ENCODE measurements at regions not wholly inside any gene's neighbourhood (a gene's known extent, or its start where the extent isn't known, plus 50 kb on each side); places are given as distances from the start of the nearest gene placed in this dataset.

DNA sequence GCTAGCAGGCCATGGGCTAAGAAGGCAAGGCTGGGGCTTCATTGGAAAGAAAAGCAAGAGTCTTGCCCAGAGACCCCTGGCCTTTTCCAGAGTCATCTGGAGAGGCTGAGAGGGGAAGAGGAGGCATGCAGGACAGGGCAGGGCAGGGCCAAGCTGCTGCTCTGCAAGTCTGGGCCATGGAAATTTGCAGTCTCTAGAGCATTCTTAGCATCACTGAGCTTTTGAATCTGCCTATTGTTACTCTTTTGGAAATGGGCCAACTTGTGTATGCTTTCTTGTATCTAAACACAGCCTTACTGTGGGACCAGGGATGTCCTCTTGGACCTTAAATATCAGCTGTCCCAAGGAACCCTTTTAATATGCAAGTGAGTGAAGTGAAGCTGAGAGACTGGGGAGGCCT, 560.5 kb downstream of the MID1IP1 start:
- Histone ChIP-seq H3K4me3 (ENCODE audit: insufficient read depth, low read depth, low read length) (no peak overlapping the region), H3K27me3 (ENCODE audit: control insufficient read depth, insufficient read depth, low read length) (no peaks in the 10 kb centered on the region), H3K36me3 (replicated peaks; ENCODE audit: control insufficient read depth, insufficient read depth, low read length) (no peaks in the 10 kb centered on the region)
- DNase-seq = no peak

DNA sequence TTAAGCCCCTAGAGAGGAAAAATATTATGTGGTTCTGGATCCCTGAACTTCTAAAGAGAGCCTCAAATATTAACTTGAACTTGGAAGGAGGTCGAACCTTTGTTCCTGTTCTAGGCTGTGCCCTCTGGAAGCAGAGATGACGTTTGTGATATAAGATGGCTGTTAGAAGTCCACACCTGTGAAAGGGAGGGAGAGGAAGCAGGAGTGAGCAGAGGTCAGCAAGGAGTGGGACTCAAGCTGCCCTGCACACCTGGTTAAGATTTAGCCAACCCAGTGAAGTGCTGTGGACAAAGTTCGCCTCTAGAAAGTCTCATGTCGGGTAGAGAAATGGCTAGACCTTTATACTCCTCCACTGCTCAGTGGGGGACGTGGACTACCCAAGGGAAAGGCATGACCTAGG, 566.2 kb downstream of the MID1IP1 start:
- no peaks in the 10 kb centered on the region for H3K36me3 ChIP-seq (replicated peaks; ENCODE audit: control insufficient read depth, insufficient read depth, low read length)
- no peak for DNase-seq
- H3K4me3 ChIP-seq (ENCODE audit: insufficient read depth, low read depth, low read length) = no peak overlapping the region
- no peaks in the 10 kb centered on the region for H3K27me3 ChIP-seq (ENCODE audit: control insufficient read depth, insufficient read depth, low read length)

DNA sequence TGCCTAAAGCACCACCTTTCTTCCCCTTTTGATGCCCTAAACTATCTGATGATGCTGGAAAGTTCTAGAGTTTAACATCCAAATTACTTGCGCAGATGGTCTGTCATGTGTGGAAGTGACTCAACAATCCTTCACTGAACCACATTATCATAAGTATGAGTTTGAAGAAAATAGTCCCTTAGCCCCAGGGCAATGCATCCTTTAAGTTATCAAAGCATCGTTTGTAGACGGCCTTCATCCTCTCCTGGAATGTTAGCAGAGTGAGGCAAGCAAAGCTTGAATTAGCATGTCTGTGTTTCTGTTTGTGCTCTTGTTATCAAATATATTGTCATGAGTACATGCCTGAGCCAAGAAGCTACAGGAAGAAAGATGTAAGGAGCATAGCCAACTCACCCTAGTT, 570.9 kb downstream of the MID1IP1 start:
- no peak overlapping the region for H3K4me3 ChIP-seq (ENCODE audit: insufficient read depth, low read depth, low read length)
- DNase-seq = no peak
- H3K27me3 ChIP-seq (ENCODE audit: control insufficient read depth, insufficient read depth, low read length) = no peaks in the 10 kb centered on the region
- H3K36me3 ChIP-seq (replicated peaks; ENCODE audit: control insufficient read depth, insufficient read depth, low read length) = no peaks in the 10 kb centered on the region

DNA sequence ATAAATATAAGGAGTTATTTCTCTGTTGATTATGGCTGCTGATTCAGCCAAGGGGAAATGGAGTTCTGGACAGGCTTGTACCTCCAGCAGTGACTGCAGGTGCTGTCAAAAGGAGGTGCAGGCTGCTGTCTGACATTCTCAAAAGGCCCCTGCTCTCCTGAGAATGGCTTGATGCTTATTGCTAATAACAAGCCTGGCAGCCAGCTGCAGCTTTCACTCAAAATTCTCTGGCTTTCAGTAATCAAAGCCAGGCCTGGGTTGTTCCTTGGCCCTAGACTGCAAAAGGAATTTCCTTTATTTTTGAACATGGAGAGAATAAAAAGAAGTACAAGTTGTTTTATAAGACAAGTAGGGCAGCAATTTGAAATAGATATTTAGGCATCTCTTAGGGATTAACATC, 575.9 kb downstream of the MID1IP1 start:
- no peaks in the 10 kb centered on the region for H3K36me3 ChIP-seq (replicated peaks; ENCODE audit: control insufficient read depth, insufficient read depth, low read length)
- H3K27me3 ChIP-seq (ENCODE audit: control insufficient read depth, insufficient read depth, low read length) = no peaks in the 10 kb centered on the region
- DNase-seq = no peak
- H3K4me3 ChIP-seq (ENCODE audit: insufficient read depth, low read depth, low read length) = no peak overlapping the region

DNA sequence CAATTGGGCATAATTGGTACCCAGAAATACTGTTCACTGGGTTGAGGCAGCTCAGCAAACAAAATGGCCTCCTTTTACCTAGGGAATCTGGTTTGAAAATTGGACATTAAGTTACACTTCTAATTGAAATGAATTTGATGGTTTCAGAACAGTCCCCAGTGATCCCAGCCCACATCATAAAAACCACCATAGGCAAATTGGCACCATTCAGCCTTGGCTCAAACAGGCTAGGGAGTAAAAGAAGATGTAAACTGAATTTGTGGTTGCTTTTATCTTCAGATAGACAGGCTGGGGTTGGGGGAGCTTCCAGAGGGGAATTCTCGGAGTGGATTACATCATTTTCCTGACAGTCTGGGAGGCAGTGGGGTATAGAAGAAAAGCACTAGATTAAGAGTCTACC, 576.5 kb downstream of the MID1IP1 start:
- H3K4me3 ChIP-seq (ENCODE audit: insufficient read depth, low read depth, low read length) = no peak overlapping the region
- no peaks in the 10 kb centered on the region for H3K36me3 ChIP-seq (replicated peaks; ENCODE audit: control insufficient read depth, insufficient read depth, low read length)
- H3K27me3 ChIP-seq (ENCODE audit: control insufficient read depth, insufficient read depth, low read length) = no peaks in the 10 kb centered on the region
- DNase-seq = no peak

GRCh38 chrX:39381422-39381821, 580.2 kb downstream of the MID1IP1 start:
- no peak overlapping the region for H3K4me3 ChIP-seq (ENCODE audit: insufficient read depth, low read depth, low read length)
- no peaks in the 10 kb centered on the region for H3K36me3 ChIP-seq (replicated peaks; ENCODE audit: control insufficient read depth, insufficient read depth, low read length)
- no peak for DNase-seq
- H3K27me3 ChIP-seq (ENCODE audit: control insufficient read depth, insufficient read depth, low read length) = no peaks in the 10 kb centered on the region

DNA sequence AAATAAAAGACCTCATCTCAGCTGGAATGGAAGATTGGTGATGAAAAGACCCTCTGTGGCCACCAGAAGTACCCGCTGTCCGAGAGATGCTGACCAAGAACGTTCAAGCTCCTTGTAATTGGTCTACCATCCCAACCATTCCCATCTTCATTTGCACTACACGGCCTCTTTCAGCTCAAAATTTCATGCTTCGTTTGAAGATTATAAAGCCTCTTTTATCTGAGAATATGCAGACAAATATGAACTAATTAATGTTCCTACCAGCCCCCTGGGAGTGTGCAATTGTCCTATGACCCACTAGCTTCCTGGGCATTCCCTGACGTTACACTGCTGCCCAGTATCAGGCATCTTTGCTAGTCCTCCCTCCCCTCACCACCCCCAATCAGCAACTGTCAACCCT, 583.7 kb downstream of the MID1IP1 start:
- Histone ChIP-seq H3K4me3 (ENCODE audit: insufficient read depth, low read depth, low read length) (no peak overlapping the region), H3K36me3 (replicated peaks; ENCODE audit: control insufficient read depth, insufficient read depth, low read length) (no peaks in the 10 kb centered on the region), H3K27me3 (ENCODE audit: control insufficient read depth, insufficient read depth, low read length) (no peaks in the 10 kb centered on the region)
- no peak for DNase-seq

GRCh38 chrX:39388730-39389129, 587.5 kb downstream of the MID1IP1 start:
- DNase-seq = no peak
- Histone ChIP-seq H3K4me3 (ENCODE audit: insufficient read depth, low read depth, low read length) (no peak overlapping the region), H3K36me3 (replicated peaks; ENCODE audit: control insufficient read depth, insufficient read depth, low read length) (no peaks in the 10 kb centered on the region), H3K27me3 (ENCODE audit: control insufficient read depth, insufficient read depth, low read length) (no peaks in the 10 kb centered on the region)

DNA sequence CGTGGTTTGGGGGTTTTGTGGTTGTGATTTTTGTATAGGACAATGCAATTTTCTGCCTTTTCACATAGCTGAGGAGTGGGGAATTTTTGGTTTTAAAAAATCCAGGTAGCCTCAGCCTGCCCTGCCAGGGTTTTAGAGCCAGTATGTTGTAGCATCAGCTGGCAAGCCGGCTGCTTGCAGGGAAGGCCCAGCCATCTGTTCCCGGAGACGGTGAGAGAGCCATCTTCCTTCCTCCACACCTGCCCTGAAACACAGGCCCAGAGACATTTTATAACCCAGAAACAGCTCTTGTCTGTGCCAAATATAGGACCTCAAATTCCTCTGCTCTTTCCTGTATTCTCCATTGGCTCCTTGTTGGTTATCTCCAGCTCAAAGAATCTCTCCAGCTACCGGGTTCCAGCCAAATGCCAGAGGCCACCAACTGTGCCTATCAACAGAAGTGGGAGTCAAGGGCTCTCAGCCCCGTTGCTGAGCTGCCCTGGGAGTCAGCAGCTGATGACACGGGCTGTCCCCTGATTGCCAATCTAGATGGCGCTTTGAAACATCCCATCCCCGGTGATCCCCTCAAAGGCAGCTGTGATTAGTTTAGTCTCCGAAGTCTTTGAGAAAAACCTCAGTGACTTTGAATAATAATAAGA, 595.2 kb downstream of the MID1IP1 start:
- Histone ChIP-seq H3K4me3 (ENCODE audit: insufficient read depth, low read depth, low read length) (no peak overlapping the region), H3K36me3 (replicated peaks; ENCODE audit: control insufficient read depth, insufficient read depth, low read length) (no peaks in the 10 kb centered on the region), H3K27me3 (ENCODE audit: control insufficient read depth, insufficient read depth, low read length) (no peaks in the 10 kb centered on the region)
- DNase-seq = peak; percentile 28

- Histone ChIP-seq H3K4me3 (ENCODE audit: insufficient read depth, low read depth, low read length) (no peak overlapping the region), H3K27me3 (ENCODE audit: control insufficient read depth, insufficient read depth, low read length) (no peaks in the 10 kb centered on the region), H3K36me3 (replicated peaks; ENCODE audit: control insufficient read depth, insufficient read depth, low read length) (no peaks in the 10 kb centered on the region)
- DNase-seq = peak; percentile 19
Observed at GRCh38 chrX:39397561-39398199, 596.4 kb downstream of the MID1IP1 start.

DNA sequence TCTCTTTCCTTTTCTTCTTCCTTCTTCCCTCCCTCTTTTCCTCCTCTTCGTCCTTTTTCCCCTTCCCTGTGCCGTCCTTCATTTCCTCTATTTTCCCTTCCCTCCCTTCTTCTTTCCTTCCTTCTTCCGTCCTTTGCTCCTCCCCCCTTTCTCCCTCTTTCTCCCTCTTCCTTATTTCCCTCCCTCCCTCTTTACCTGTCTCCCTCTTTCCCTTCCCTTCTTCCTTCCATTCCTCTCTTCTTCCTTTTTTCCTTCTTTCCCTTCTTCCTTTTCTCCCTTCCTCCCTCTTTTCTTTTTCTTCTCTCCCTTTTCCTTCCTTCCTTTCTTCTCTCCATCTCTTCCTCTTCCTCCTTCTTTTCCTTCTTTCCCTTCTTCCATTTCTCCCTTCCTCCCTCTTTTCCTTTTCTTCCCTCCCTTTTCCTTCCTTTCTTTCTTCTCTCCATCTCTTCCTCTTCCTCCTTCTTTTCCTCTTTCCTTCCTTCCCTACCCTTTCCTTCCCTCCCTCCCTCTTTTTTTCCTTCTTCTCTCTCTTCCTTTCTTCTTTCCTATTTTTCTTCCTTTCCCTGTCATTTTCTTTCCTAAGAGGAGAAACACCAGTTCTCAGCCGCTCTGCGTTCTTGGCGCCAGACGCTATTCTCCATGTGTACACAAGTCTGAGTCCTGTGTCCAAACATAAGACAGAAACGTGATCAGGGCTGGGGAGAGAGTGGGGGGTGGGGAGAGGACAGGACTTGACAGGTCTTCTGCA, 597.1 kb downstream of the MID1IP1 start:
- Histone ChIP-seq H3K27me3 (ENCODE audit: control insufficient read depth, insufficient read depth, low read length) (no peaks in the 10 kb centered on the region), H3K4me3 (ENCODE audit: insufficient read depth, low read depth, low read length) (no peak overlapping the region), H3K36me3 (replicated peaks; ENCODE audit: control insufficient read depth, insufficient read depth, low read length) (no peaks in the 10 kb centered on the region)
- no peak for DNase-seq

DNA sequence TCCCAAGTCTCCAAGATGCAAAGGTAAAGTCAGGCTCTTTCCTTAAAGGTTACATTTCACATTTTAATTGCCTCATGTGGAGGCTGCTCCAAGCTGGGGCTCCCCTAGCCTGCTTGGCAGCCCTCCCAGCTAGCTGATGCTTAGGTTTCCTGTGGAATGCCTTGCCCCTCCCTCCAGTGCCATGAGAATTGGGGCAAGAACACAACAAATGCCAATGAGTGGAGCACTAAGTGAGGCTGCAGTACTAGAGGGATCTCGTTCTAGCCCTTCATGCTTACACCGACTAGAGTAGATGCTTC, 597.7 kb downstream of the MID1IP1 start:
- Histone ChIP-seq H3K4me3 (ENCODE audit: insufficient read depth, low read depth, low read length) (no peak overlapping the region), H3K27me3 (ENCODE audit: control insufficient read depth, insufficient read depth, low read length) (no peaks in the 10 kb centered on the region), H3K36me3 (replicated peaks; ENCODE audit: control insufficient read depth, insufficient read depth, low read length) (no peaks in the 10 kb centered on the region)
- no peak for DNase-seq

- H3K36me3 ChIP-seq (replicated peaks; ENCODE audit: control insufficient read depth, insufficient read depth, low read length) = no peaks in the 10 kb centered on the region
Observed at GRCh38 chrX:39399387-39399786, 598.1 kb downstream of the MID1IP1 start.

GRCh38 chrX:39401483-39402110, 600.3 kb downstream of the MID1IP1 start:
- Histone ChIP-seq H3K27me3 (ENCODE audit: control insufficient read depth, insufficient read depth, low read length) (no peaks in the 10 kb centered on the region), H3K4me3 (ENCODE audit: insufficient read depth, low read depth, low read length) (no peak overlapping the region), H3K36me3 (replicated peaks; ENCODE audit: control insufficient read depth, insufficient read depth, low read length) (no peaks in the 10 kb centered on the region)
- no peak for DNase-seq

More at GRCh38 chrX:39399387-39399786, 598.1 kb downstream of the MID1IP1 start:
- H3K27me3 ChIP-seq (ENCODE audit: control insufficient read depth, insufficient read depth, low read length) = no peaks in the 10 kb centered on the region
- no peak overlapping the region for H3K4me3 ChIP-seq (ENCODE audit: insufficient read depth, low read depth, low read length)
- DNase-seq = no peak

GRCh38 chrX:39402158-39402557, 600.9 kb downstream of the MID1IP1 start:
- H3K4me3 ChIP-seq (ENCODE audit: insufficient read depth, low read depth, low read length) = no peak overlapping the region
- no peaks in the 10 kb centered on the region for H3K36me3 ChIP-seq (replicated peaks; ENCODE audit: control insufficient read depth, insufficient read depth, low read length)
- no peak for DNase-seq
- no peaks in the 10 kb centered on the region for H3K27me3 ChIP-seq (ENCODE audit: control insufficient read depth, insufficient read depth, low read length)

Data from H7 (cell line).